ENCODE measurements at regions not wholly inside any gene's neighbourhood (a gene's known extent, or its start where the extent isn't known, plus 50 kb on each side); places are given as distances from the start of the nearest gene placed in this dataset.
A peak's percentile ranks its signal among the peaks of the same experiment; 100 is the strongest.

- no peak overlapping the region for H3K9ac ChIP-seq
- Mint-ChIP-seq H3K36me3 (no peaks in the 10 kb centered on the region), H3K4me1 (peaks cover 18% of the 10 kb centered on the region), H3K9me3 (no peaks in the 10 kb centered on the region), H3K27ac (no peak overlapping the region), H3K27me3 (ENCODE audit: insufficient read depth, low read depth) (peaks cover 5% of the 10 kb centered on the region), H3K4me3 (no peak overlapping the region)
- no peak overlapping the region for H2AFZ ChIP-seq (replicated peaks)
- TF ChIP-seq, protein P1, sequence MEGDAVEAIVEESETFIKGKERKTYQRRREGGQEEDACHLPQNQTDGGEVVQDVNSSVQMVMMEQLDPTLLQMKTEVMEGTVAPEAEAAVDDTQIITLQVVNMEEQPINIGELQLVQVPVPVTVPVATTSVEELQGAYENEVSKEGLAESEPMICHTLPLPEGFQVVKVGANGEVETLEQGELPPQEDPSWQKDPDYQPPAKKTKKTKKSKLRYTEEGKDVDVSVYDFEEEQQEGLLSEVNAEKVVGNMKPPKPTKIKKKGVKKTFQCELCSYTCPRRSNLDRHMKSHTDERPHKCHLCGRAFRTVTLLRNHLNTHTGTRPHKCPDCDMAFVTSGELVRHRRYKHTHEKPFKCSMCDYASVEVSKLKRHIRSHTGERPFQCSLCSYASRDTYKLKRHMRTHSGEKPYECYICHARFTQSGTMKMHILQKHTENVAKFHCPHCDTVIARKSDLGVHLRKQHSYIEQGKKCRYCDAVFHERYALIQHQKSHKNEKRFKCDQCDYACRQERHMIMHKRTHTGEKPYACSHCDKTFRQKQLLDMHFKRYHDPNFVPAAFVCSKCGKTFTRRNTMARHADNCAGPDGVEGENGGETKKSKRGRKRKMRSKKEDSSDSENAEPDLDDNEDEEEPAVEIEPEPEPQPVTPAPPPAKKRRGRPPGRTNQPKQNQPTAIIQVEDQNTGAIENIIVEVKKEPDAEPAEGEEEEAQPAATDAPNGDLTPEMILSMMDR (IDR thresholded peaks at IDR 0.05) = no peak
- TF ChIP-seq EZH2 (IDR thresholded peaks at IDR 0.05) = no peak
- TF ChIP-seq EZH2phosphoT487 (IDR thresholded peaks at IDR 0.05) = no peak
- no peaks in the 10 kb centered on the region for H3K79me2 ChIP-seq (ENCODE audit: low read depth)
- H4K20me1 ChIP-seq (ENCODE audit: low read depth) = no peaks in the 10 kb centered on the region
- H3F3A ChIP-seq (ENCODE audit: low read depth) = peaks cover 6% of the 10 kb centered on the region
- H3K4me2 ChIP-seq = no peak overlapping the region
- DNase-seq (ENCODE audit: low spot score) = no peak
- H3K4me1 ChIP-seq = peaks cover 9% of the 10 kb centered on the region
- H3K9me3 ChIP-seq (ENCODE audit: low read depth) = no peaks in the 10 kb centered on the region
- H3K27me3 ChIP-seq = no peaks in the 10 kb centered on the region
- no peaks in the 10 kb centered on the region for H3K36me3 ChIP-seq
- H3K27ac ChIP-seq = no peak overlapping the region
- H3K4me3 ChIP-seq = no peak overlapping the region
Measured at GRCh38 chr17:36667922-36668321, 66.5 kb downstream of the MRM1 start.

- DNase-seq (ENCODE audit: low spot score) = no peak
- H3K79me2 ChIP-seq (ENCODE audit: low read depth) = no peaks in the 10 kb centered on the region
- TF ChIP-seq, protein P1 (IDR thresholded peaks at IDR 0.05) = no peak
- TF ChIP-seq EZH2 (IDR thresholded peaks at IDR 0.05) (no peak), EZH2phosphoT487 (IDR thresholded peaks at IDR 0.05) (no peak)
- no peaks in the 10 kb centered on the region for H3K9me3 ChIP-seq (ENCODE audit: low read depth)
- no peak overlapping the region for H3K4me2 ChIP-seq
- H3K27ac ChIP-seq = no peak overlapping the region
- H3F3A ChIP-seq (ENCODE audit: low read depth) = peaks cover 8% of the 10 kb centered on the region
- peaks cover 18% of the 10 kb centered on the region for H3K4me1 Mint-ChIP-seq
- no peak overlapping the region for H3K4me3 Mint-ChIP-seq
- H3K36me3 ChIP-seq = no peaks in the 10 kb centered on the region
- H3K27me3 Mint-ChIP-seq (ENCODE audit: insufficient read depth, low read depth) = peaks cover 3% of the 10 kb centered on the region
- no peak overlapping the region for H2AFZ ChIP-seq (replicated peaks)
- no peak overlapping the region for H3K9ac ChIP-seq
- H3K9me3 Mint-ChIP-seq = no peaks in the 10 kb centered on the region
- peaks cover 10% of the 10 kb centered on the region for H3K4me1 ChIP-seq
- H3K36me3 Mint-ChIP-seq = no peaks in the 10 kb centered on the region
- H3K27ac Mint-ChIP-seq = peak overlapping the region; percentile 8
- H4K20me1 ChIP-seq (ENCODE audit: low read depth) = no peaks in the 10 kb centered on the region
- no peak overlapping the region for H3K4me3 ChIP-seq
- H3K27me3 ChIP-seq = no peaks in the 10 kb centered on the region
Measured at GRCh38 chr17:36668824-36669223, 67.4 kb downstream of the MRM1 start.

- Mint-ChIP-seq H3K4me3 (no peak overlapping the region), H3K27me3 (ENCODE audit: insufficient read depth, low read depth) (peaks cover 3% of the 10 kb centered on the region), H3K36me3 (no peaks in the 10 kb centered on the region), H3K27ac (peak overlapping the region; percentile 57), H3K4me1 (peaks cover 10% of the 10 kb centered on the region), H3K9me3 (no peaks in the 10 kb centered on the region)
- no peaks in the 10 kb centered on the region for H3K79me2 ChIP-seq (ENCODE audit: low read depth)
- no peak for DNase-seq (ENCODE audit: low spot score)
- no peaks in the 10 kb centered on the region for H3K9me3 ChIP-seq (ENCODE audit: low read depth)
- TF ChIP-seq, protein P1 (IDR thresholded peaks at IDR 0.05) = no peak
- TF ChIP-seq EZH2 (IDR thresholded peaks at IDR 0.05) = no peak
- TF ChIP-seq EZH2phosphoT487 (IDR thresholded peaks at IDR 0.05) = no peak
- H3K27ac ChIP-seq = no peak overlapping the region
- peaks cover 10% of the 10 kb centered on the region for H3K4me1 ChIP-seq
- H4K20me1 ChIP-seq (ENCODE audit: low read depth) = no peaks in the 10 kb centered on the region
- no peak overlapping the region for H3K4me3 ChIP-seq
- no peaks in the 10 kb centered on the region for H3K36me3 ChIP-seq
- no peak overlapping the region for H2AFZ ChIP-seq (replicated peaks)
- H3K4me2 ChIP-seq = no peak overlapping the region
- H3K9ac ChIP-seq = no peak overlapping the region
- H3F3A ChIP-seq (ENCODE audit: low read depth) = peaks cover 8% of the 10 kb centered on the region
- H3K27me3 ChIP-seq = no peaks in the 10 kb centered on the region
Measured at GRCh38 chr17:36671144-36671543, 69.8 kb downstream of the MRM1 start.

Data from neural progenitor cell (in vitro differentiated cells).